ENCODE measurements at regions not wholly inside any gene's neighbourhood (a gene's known extent, or its start where the extent isn't known, plus 50 kb on each side); places are given as distances from the start of the nearest gene placed in this dataset.

GRCh38 chr6:62714112-62714511 is 428.1 kb upstream of the KHDRBS2 start:
- no peaks in the 10 kb centered on the region for H3K27me3 ChIP-seq (ENCODE audit: insufficient read depth, low read length)
- no peaks in the 10 kb centered on the region for H3K4me1 ChIP-seq (ENCODE audit: insufficient read depth, low read length, severe bottlenecking)
- no peaks in the 10 kb centered on the region for H3F3A ChIP-seq (ENCODE audit: insufficient read depth, low read length)
- no peaks in the 10 kb centered on the region for H3K9me3 ChIP-seq (ENCODE audit: low read length)
- no peaks in the 10 kb centered on the region for H3K36me3 ChIP-seq (ENCODE audit: insufficient read depth, low read length)
- H3K9ac ChIP-seq (ENCODE audit: low read length): no peak overlapping the region
- no peaks in the 10 kb centered on the region for H3K79me2 ChIP-seq (ENCODE audit: insufficient read depth, low read length)
- no peaks in the 10 kb centered on the region for H4K20me1 ChIP-seq (ENCODE audit: insufficient read depth, low read length)
- no peak overlapping the region for H3K27ac ChIP-seq (ENCODE audit: low read depth, low read length, poor library complexity, severe bottlenecking)
- H3K4me3 ChIP-seq (ENCODE audit: low read depth, low read length, poor library complexity, severe bottlenecking): no peak overlapping the region
- H3K9me2 ChIP-seq (ENCODE audit: low read depth, low read length): no peaks in the 10 kb centered on the region
- TF ChIP-seq CTCF (IDR thresholded peaks at IDR 0.05; ENCODE audit: low read length): no peak
- TF ChIP-seq EZH2 (IDR thresholded peaks at IDR 0.05; ENCODE audit: borderline replicate concordance, low read length): no peak
- no peak overlapping the region for H2AFZ ChIP-seq (ENCODE audit: low read length)
- H3K4me2 ChIP-seq (ENCODE audit: low read length): no peak overlapping the region

DNA sequence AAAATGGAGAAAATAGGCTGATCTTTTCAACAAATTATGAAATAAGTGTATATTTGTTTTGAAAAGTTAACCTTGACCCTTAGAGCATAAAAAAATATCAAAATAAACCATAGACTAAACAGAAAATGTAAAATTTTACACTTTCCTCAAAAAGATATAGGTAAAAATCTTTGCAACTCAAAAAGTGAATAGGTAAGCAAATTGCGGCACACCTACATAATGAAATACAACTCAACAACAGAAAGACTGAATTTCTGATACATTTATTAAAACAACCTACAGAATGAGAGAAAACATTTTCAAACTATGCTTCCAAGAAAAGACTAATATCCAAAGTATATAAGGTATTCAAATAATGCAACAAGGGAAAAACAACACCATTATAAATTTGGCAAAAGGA is 425.7 kb upstream of the KHDRBS2 start:
- H3K27ac ChIP-seq (ENCODE audit: low read depth, low read length, poor library complexity, severe bottlenecking): no peak overlapping the region
- no peaks in the 10 kb centered on the region for H3F3A ChIP-seq (ENCODE audit: insufficient read depth, low read length)
- no peaks in the 10 kb centered on the region for H3K79me2 ChIP-seq (ENCODE audit: insufficient read depth, low read length)
- no peaks in the 10 kb centered on the region for H3K9me3 ChIP-seq (ENCODE audit: low read length)
- no peak overlapping the region for H3K9ac ChIP-seq (ENCODE audit: low read length)
- no peaks in the 10 kb centered on the region for H3K9me2 ChIP-seq (ENCODE audit: low read depth, low read length)
- H3K4me1 ChIP-seq (ENCODE audit: insufficient read depth, low read length, severe bottlenecking): no peaks in the 10 kb centered on the region
- H4K20me1 ChIP-seq (ENCODE audit: insufficient read depth, low read length): no peaks in the 10 kb centered on the region
- H3K36me3 ChIP-seq (ENCODE audit: insufficient read depth, low read length): no peaks in the 10 kb centered on the region
- no peak overlapping the region for H2AFZ ChIP-seq (ENCODE audit: low read length)
- H3K27me3 ChIP-seq (ENCODE audit: insufficient read depth, low read length): no peaks in the 10 kb centered on the region
- TF ChIP-seq EZH2 (IDR thresholded peaks at IDR 0.05; ENCODE audit: borderline replicate concordance, low read length) (no peak), CTCF (IDR thresholded peaks at IDR 0.05; ENCODE audit: low read length) (no peak)
- H3K4me2 ChIP-seq (ENCODE audit: low read length): no peak overlapping the region
- no peak overlapping the region for H3K4me3 ChIP-seq (ENCODE audit: low read depth, low read length, poor library complexity, severe bottlenecking)

- Histone ChIP-seq H3K79me2 (ENCODE audit: insufficient read depth, low read length) (no peaks in the 10 kb centered on the region), H3K36me3 (ENCODE audit: insufficient read depth, low read length) (no peaks in the 10 kb centered on the region), H3K9me3 (ENCODE audit: low read length) (no peaks in the 10 kb centered on the region), H3K27ac (ENCODE audit: low read depth, low read length, poor library complexity, severe bottlenecking) (no peak overlapping the region), H4K20me1 (ENCODE audit: insufficient read depth, low read length) (no peaks in the 10 kb centered on the region), H3K4me3 (ENCODE audit: low read depth, low read length, poor library complexity, severe bottlenecking) (no peak overlapping the region), H3K9ac (ENCODE audit: low read length) (no peak overlapping the region), H3K27me3 (ENCODE audit: insufficient read depth, low read length) (no peaks in the 10 kb centered on the region), H3F3A (ENCODE audit: insufficient read depth, low read length) (no peaks in the 10 kb centered on the region), H3K4me2 (ENCODE audit: low read length) (no peak overlapping the region), H3K4me1 (ENCODE audit: insufficient read depth, low read length, severe bottlenecking) (no peaks in the 10 kb centered on the region), H2AFZ (ENCODE audit: low read length) (no peak overlapping the region), H3K9me2 (ENCODE audit: low read depth, low read length) (no peaks in the 10 kb centered on the region)
- TF ChIP-seq EZH2 (IDR thresholded peaks at IDR 0.05; ENCODE audit: borderline replicate concordance, low read length): no peak
- no peak for TF ChIP-seq CTCF (IDR thresholded peaks at IDR 0.05; ENCODE audit: low read length)
Observed at GRCh38 chr6:62707914-62708313, 421.9 kb upstream of the KHDRBS2 start.

Data from OCI-LY1 (cell line).